Endodermal cell (in vitro differentiated cells): ENCODE measurements at regions not wholly inside any gene's neighbourhood (a gene's known extent, or its start where the extent isn't known, plus 50 kb on each side); places are given as distances from the start of the nearest gene placed in this dataset.

Experiments used
- DNase-seq: peaks from one replicate; pipeline ENCODE4 v3.0.0-alpha.2; 2017
- H3K27ac ChIP-seq: 2 replicates; pipeline ENCODE4 v1.5.1; 2013; ENCODE audit warnings: mild to moderate bottlenecking, low read depth, low read length, moderate library complexity
- H3K27me3 ChIP-seq: 2 replicates; pipeline ENCODE4 v1.6.1; 2013; ENCODE audit warnings: mild to moderate bottlenecking, low read length, moderate library complexity; ENCODE audit not compliant: insufficient read depth, control insufficient read depth, poor library complexity, severe bottlenecking
- H3K36me3 ChIP-seq: 2 replicates; pipeline ENCODE4 v1.7.0; 2013; ENCODE audit warnings: mild to moderate bottlenecking, low read length, moderate library complexity; ENCODE audit not compliant: control insufficient read depth, insufficient read depth
- H3K4me1 ChIP-seq: one replicate; pipeline ENCODE4 v1.7.0; 2013; ENCODE audit warnings: low read length; ENCODE audit not compliant: control insufficient read depth, insufficient read depth
- H3K4me3 ChIP-seq: 2 replicates; pipeline ENCODE4 v1.5.1; 2013; ENCODE audit warnings: mild to moderate bottlenecking, low read length, moderate library complexity
- H3K9ac ChIP-seq: 2 replicates; pipeline ENCODE4 v1.6.1; 2013; ENCODE audit warnings: mild to moderate bottlenecking, low read length, moderate library complexity; ENCODE audit not compliant: poor library complexity, severe bottlenecking; ENCODE audit errors: extremely low read depth
- H3K9me3 ChIP-seq: 2 replicates; pipeline ENCODE4 v1.6.1; 2013; ENCODE audit warnings: mild to moderate bottlenecking, low read length, moderate library complexity; ENCODE audit not compliant: control insufficient read depth
- H3K27ac Mint-ChIP-seq: 2 replicates; pipeline ENCODE4 v1.8.0; 2020; ENCODE audit warnings: mixed read lengths
- H3K27me3 Mint-ChIP-seq: 2 replicates; pipeline ENCODE4 v1.8.0; 2021; ENCODE audit warnings: mild to moderate bottlenecking, mixed read lengths; ENCODE audit not compliant: insufficient read depth
- H3K36me3 Mint-ChIP-seq: 2 replicates; pipeline ENCODE4 v1.8.0; 2020; ENCODE audit warnings: low read depth, mixed read lengths
- H3K4me1 Mint-ChIP-seq: 2 replicates; pipeline ENCODE4 v1.8.0; 2020; ENCODE audit warnings: mixed read lengths
- H3K4me3 Mint-ChIP-seq: 2 replicates; pipeline ENCODE4 v1.8.0; 2020; ENCODE audit warnings: mild to moderate bottlenecking, moderate library complexity, mixed read lengths
- H3K9me3 Mint-ChIP-seq: 2 replicates; pipeline ENCODE4 v1.8.0; 2020; ENCODE audit warnings: mild to moderate bottlenecking, mixed read lengths
- CTCF ChIP-seq: fragments of 200-600 bp; sonication (generic); conservative IDR thresholded peaks from 2 replicates; pipeline ENCODE4 v1.5.0; 2021; ENCODE audit warnings: antibody characterized with exemption, mild to moderate bottlenecking
- WGBS, 2 experiments: methylation state at CpG; one replicate each; pipeline versions ENCODE4 v1.1.5 to v1.1.7; 2013; ENCODE audit warnings: missing lambda C conversion rate in 2 of 2, mixed read lengths in 1 of 2; ENCODE audit not compliant: insufficient coverage in 1 of 2, insufficient read length in 1 of 2; 5-methylcytosine and 5-hydroxymethylcytosine counted together

GRCh38 chr10:9289811-9290210, 1235.3 kb downstream of the GATA3 start:
- Mint-ChIP-seq H3K4me3 (no peak overlapping the region), H3K4me1 (no peaks in the 10 kb centered on the region), H3K9me3 (no peaks in the 10 kb centered on the region), H3K27me3 (no peaks in the 10 kb centered on the region), H3K27ac (no peak overlapping the region), H3K36me3 (no peaks in the 10 kb centered on the region)
- no peak for TF ChIP-seq CTCF
- no peak overlapping the region for H3K4me3 ChIP-seq
- no peak for DNase-seq
- H3K36me3 ChIP-seq, result no peaks in the 10 kb centered on the region
- no peak overlapping the region for H3K27ac ChIP-seq
- WGBS, 2 experiments, result 100% methylated on average over 1 of the region's 1 CpG; no CpG with 5 or more reads in 1 of the 2 experiments
- H3K4me1 ChIP-seq, result no peaks in the 10 kb centered on the region
- no peaks in the 10 kb centered on the region for H3K27me3 ChIP-seq
- no peak overlapping the region for H3K9ac ChIP-seq
- H3K9me3 ChIP-seq, result no peaks in the 10 kb centered on the region

GRCh38 chr10:9291081-9291480, 1236.6 kb downstream of the GATA3 start:
- Mint-ChIP-seq H3K36me3 (no peaks in the 10 kb centered on the region), H3K4me1 (no peaks in the 10 kb centered on the region)
- 78% methylated on average over 1 of the region's 1 CpG; no CpG with 5 or more reads in 1 of the 2 experiments for WGBS, 2 experiments

GRCh38 chr10:9294132-9294663, 1239.7 kb downstream of the GATA3 start:
- Mint-ChIP-seq H3K4me1 (no peaks in the 10 kb centered on the region), H3K9me3 (no peaks in the 10 kb centered on the region)
- H3K4me3 ChIP-seq, result no peak overlapping the region

More at GRCh38 chr10:9291081-9291480, 1236.6 kb downstream of the GATA3 start:
- no peak for TF ChIP-seq CTCF
- Mint-ChIP-seq H3K27me3 (no peaks in the 10 kb centered on the region), H3K9me3 (no peaks in the 10 kb centered on the region), H3K4me3 (no peak overlapping the region), H3K27ac (no peak overlapping the region)
- Histone ChIP-seq H3K36me3 (no peaks in the 10 kb centered on the region), H3K27ac (no peak overlapping the region), H3K4me3 (no peak overlapping the region), H3K9me3 (no peaks in the 10 kb centered on the region), H3K9ac (no peak overlapping the region), H3K27me3 (no peaks in the 10 kb centered on the region), H3K4me1 (no peaks in the 10 kb centered on the region)
- no peak for DNase-seq

More at GRCh38 chr10:9294132-9294663, 1239.7 kb downstream of the GATA3 start:
- no peaks in the 10 kb centered on the region for H3K9me3 ChIP-seq
- no peak overlapping the region for H3K27ac ChIP-seq
- H3K36me3 ChIP-seq, result no peaks in the 10 kb centered on the region
- no peak overlapping the region for H3K9ac ChIP-seq
- no peaks in the 10 kb centered on the region for H3K36me3 Mint-ChIP-seq
- 40 to 85% methylated on average over 1 to 4 of the region's 4 CpGs for WGBS, 2 experiments
- no peak for DNase-seq
- H3K27ac Mint-ChIP-seq, result no peak overlapping the region
- no peak overlapping the region for H3K4me3 Mint-ChIP-seq
- no peaks in the 10 kb centered on the region for H3K4me1 ChIP-seq
- TF ChIP-seq CTCF, result no peak
- no peaks in the 10 kb centered on the region for H3K27me3 ChIP-seq
- no peaks in the 10 kb centered on the region for H3K27me3 Mint-ChIP-seq
